Activated T-helper 9 cell treated with anti-CD3 and anti-CD28 coated beads, Interleukin-2, amount 50 U/mL, for 16 hours (primary cell): ENCODE measurements at regions not wholly inside any gene's neighbourhood (a gene's known extent, or its start where the extent isn't known, plus 50 kb on each side); places are given as distances from the start of the nearest gene placed in this dataset.
"Not testable (repeated sequence)": the region's sequence is repeated elsewhere in the genome, so short reads cannot be mapped to it uniquely, and the experiment has no call there.

ENCODE experiments used
- DNase-seq: peaks from one replicate; pipeline ENCODE4 v3.0.0-alpha.2; 2020; ENCODE audit warnings: low read depth

GRCh38 chr13:31517599-31517998, 221.7 kb upstream of the RXFP2 start:
- no peak for DNase-seq

GRCh38 chr13:31518645-31519044, 220.7 kb upstream of the RXFP2 start:
- no peak for DNase-seq

GRCh38 chr13:31521435-31521834, 217.9 kb upstream of the RXFP2 start:
- no peak for DNase-seq

- no peak for DNase-seq
Observed at GRCh38 chr13:31522396-31522795, 216.9 kb upstream of the RXFP2 start.

GRCh38 chr13:31528176-31528575, 211.2 kb upstream of the RXFP2 start:
- DNase-seq = no peak

- DNase-seq = no peak
Observed at GRCh38 chr13:31528758-31529157, 210.6 kb upstream of the RXFP2 start.

- no peak for DNase-seq
Observed at GRCh38 chr13:31530922-31531321, 208.4 kb upstream of the RXFP2 start.

GRCh38 chr13:31537052-31537451, 202.3 kb upstream of the RXFP2 start:
- DNase-seq = no peak

GRCh38 chr13:31538067-31539042, 201.0 kb upstream of the RXFP2 start:
- DNase-seq = no peak

GRCh38 chr13:31540281-31540680, 199.0 kb upstream of the RXFP2 start:
- DNase-seq = no peak

GRCh38 chr13:31543190-31543589, 196.1 kb upstream of the RXFP2 start:
- no peak for DNase-seq

- DNase-seq = no peak
Observed at GRCh38 chr13:31545616-31546015, 193.7 kb upstream of the RXFP2 start.

- no peak for DNase-seq
Observed at GRCh38 chr13:31556376-31556775, 182.9 kb upstream of the RXFP2 start.

- DNase-seq = not testable (repeated sequence)
Observed at GRCh38 chr13:31584221-31584620, 155.1 kb upstream of the RXFP2 start.

- DNase-seq = no peak
Observed at GRCh38 chr13:31587698-31588266, 151.5 kb upstream of the RXFP2 start.

GRCh38 chr13:31588316-31588715, 151.0 kb upstream of the RXFP2 start:
- DNase-seq = no peak

GRCh38 chr13:31588893-31589292, 150.4 kb upstream of the RXFP2 start:
- no peak for DNase-seq

GRCh38 chr13:31591642-31592233, 147.6 kb upstream of the RXFP2 start:
- no peak for DNase-seq

- no peak for DNase-seq
Observed at GRCh38 chr13:31594056-31594455, 145.3 kb upstream of the RXFP2 start.

GRCh38 chr13:31595563-31595962, 143.8 kb upstream of the RXFP2 start:
- no peak for DNase-seq

GRCh38 chr13:31598990-31599389, 140.3 kb upstream of the RXFP2 start:
- DNase-seq = no peak

GRCh38 chr13:31605076-31605860, 134.1 kb upstream of the RXFP2 start:
- no peak for DNase-seq
